HEK293T (cell line): ENCODE measurements at regions not wholly inside any gene's neighbourhood (a gene's known extent, or its start where the extent isn't known, plus 50 kb on each side); places are given as distances from the start of the nearest gene placed in this dataset.

Experiments used
- BHLHE40 ChIP-seq: fragments of 450-650 bp; IDR thresholded peaks from 2 replicates; pipeline ENCODE4 v1.6.1; 2016; ENCODE audit warnings: mild to moderate bottlenecking, moderate library complexity, borderline replicate concordance
- CTBP1 ChIP-seq: fragments of 450-650 bp; IDR thresholded peaks from 2 replicates; pipeline ENCODE4 v1.6.1; 2016; ENCODE audit warnings: borderline replicate concordance
- FOXA1 ChIP-seq: fragments of 450-650 bp; IDR thresholded peaks from 2 replicates; pipeline ENCODE4 v1.6.1; 2016; ENCODE audit warnings: mild to moderate bottlenecking
- FOXM1 ChIP-seq: fragments of 450-650 bp; IDR thresholded peaks from 2 replicates; pipeline ENCODE4 v1.6.1; 2017; ENCODE audit warnings: mild to moderate bottlenecking, borderline replicate concordance
- HDGF ChIP-seq: fragments of 450-650 bp; IDR thresholded peaks from 2 replicates; pipeline ENCODE4 v1.6.1; 2017; ENCODE audit warnings: antibody characterized with exemption, borderline replicate concordance
- L3MBTL2 ChIP-seq: fragments of 450-650 bp; conservative IDR thresholded peaks from 2 replicates; pipeline ENCODE4 v1.6.1; 2016; ENCODE audit warnings: mild to moderate bottlenecking
- LEF1 ChIP-seq: fragments of 450-650 bp; IDR thresholded peaks from 2 replicates; pipeline ENCODE4 v1.6.1; 2017; ENCODE audit warnings: mild to moderate bottlenecking, borderline replicate concordance
- NFRKB ChIP-seq: fragments of 450-650 bp; IDR thresholded peaks from 2 replicates; pipeline ENCODE4 v1.6.1; 2016; ENCODE audit warnings: mild to moderate bottlenecking, moderate library complexity
- SP1 ChIP-seq: fragments of 450-650 bp; IDR thresholded peaks from 2 replicates; pipeline ENCODE4 v1.6.1; 2017
- SUZ12 ChIP-seq: fragments of 450-650 bp; IDR thresholded peaks from 2 replicates; pipeline ENCODE4 v1.6.1; 2016; ENCODE audit warnings: mild to moderate bottlenecking
- TARDBP ChIP-seq: fragments of 450-650 bp; IDR thresholded peaks from 2 replicates; pipeline ENCODE4 v1.6.1; 2016
- ZNF384 ChIP-seq: fragments of 450-650 bp; IDR thresholded peaks from 2 replicates; pipeline ENCODE4 v1.6.1; 2016
- TF ChIP-seq, protein P1 (sequence below): fragments of 450-650 bp; IDR thresholded peaks from 2 replicates; pipeline ENCODE4 v1.6.1; 2016

GRCh38 chr2:2808551-2809058, 477.5 kb upstream of the MYT1L start:
- TF ChIP-seq FOXA1 (no peak), SUZ12 (no peak), LEF1 (no peak), BHLHE40 (no peak), NFRKB (no peak), HDGF (no peak), ZNF384 (no peak), FOXM1 (no peak), SP1 (no peak), L3MBTL2 (no peak), CTBP1 (no peak), TARDBP (no peak)
- TF ChIP-seq, protein P1, sequence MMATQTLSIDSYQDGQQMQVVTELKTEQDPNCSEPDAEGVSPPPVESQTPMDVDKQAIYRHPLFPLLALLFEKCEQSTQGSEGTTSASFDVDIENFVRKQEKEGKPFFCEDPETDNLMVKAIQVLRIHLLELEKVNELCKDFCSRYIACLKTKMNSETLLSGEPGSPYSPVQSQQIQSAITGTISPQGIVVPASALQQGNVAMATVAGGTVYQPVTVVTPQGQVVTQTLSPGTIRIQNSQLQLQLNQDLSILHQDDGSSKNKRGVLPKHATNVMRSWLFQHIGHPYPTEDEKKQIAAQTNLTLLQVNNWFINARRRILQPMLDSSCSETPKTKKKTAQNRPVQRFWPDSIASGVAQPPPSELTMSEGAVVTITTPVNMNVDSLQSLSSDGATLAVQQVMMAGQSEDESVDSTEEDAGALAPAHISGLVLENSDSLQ, result no peak
